ENCODE measurements at regions not wholly inside any gene's neighbourhood (a gene's known extent, or its start where the extent isn't known, plus 50 kb on each side); places are given as distances from the start of the nearest gene placed in this dataset.

GRCh38 chr11:122265981-122266380 is 150.0 kb upstream of the BLID start:
- no peaks in the 10 kb centered on the region for H3K4me1 Mint-ChIP-seq (ENCODE audit: low read depth)
- CTCF ChIA-PET = no interaction called here
- DNase-seq = no peak
- intact Hi-C loops (cut with micrococcal nuclease) = no loop called here
- H3K27me3 Mint-ChIP-seq (ENCODE audit: low read depth) = peaks cover 9% of the 10 kb centered on the region
- no peak overlapping the region for H3K4me3 Mint-ChIP-seq
- no peaks in the 10 kb centered on the region for H3K36me3 Mint-ChIP-seq (ENCODE audit: low read depth)
- no peak overlapping the region for H3K27ac Mint-ChIP-seq
- H3K9me3 Mint-ChIP-seq = peaks cover 1% of the 10 kb centered on the region

GRCh38 chr11:122264121-122264520 is 148.1 kb upstream of the BLID start:
- H3K36me3 Mint-ChIP-seq (ENCODE audit: low read depth) = no peaks in the 10 kb centered on the region
- no peak overlapping the region for H3K27ac Mint-ChIP-seq
- peaks cover 1% of the 10 kb centered on the region for H3K9me3 Mint-ChIP-seq
- intact Hi-C loops (cut with micrococcal nuclease) = no loop called here
- no peak for DNase-seq
- no peaks in the 10 kb centered on the region for H3K4me1 Mint-ChIP-seq (ENCODE audit: low read depth)
- CTCF ChIA-PET = interaction anchor here (1.1 kb wide), 1 partner anchor 9 kb away, joined by 3 read pairs; no protein-coding TSS in a partner anchor
- H3K4me3 Mint-ChIP-seq = no peak overlapping the region
- H3K27me3 Mint-ChIP-seq (ENCODE audit: low read depth) = peaks cover 8% of the 10 kb centered on the region

- H3K27me3 Mint-ChIP-seq (ENCODE audit: low read depth) = no peaks in the 10 kb centered on the region
- H3K27ac Mint-ChIP-seq = no peak overlapping the region
- peaks cover 1% of the 10 kb centered on the region for H3K9me3 Mint-ChIP-seq
- no peak for DNase-seq
- CTCF ChIA-PET = no interaction called here
- intact Hi-C loops (cut with micrococcal nuclease) = no loop called here
- H3K36me3 Mint-ChIP-seq (ENCODE audit: low read depth) = no peaks in the 10 kb centered on the region
- H3K4me3 Mint-ChIP-seq = no peak overlapping the region
- H3K4me1 Mint-ChIP-seq (ENCODE audit: low read depth) = no peaks in the 10 kb centered on the region
These were observed 145.5 kb upstream of the BLID start for GRCh38 chr11:122261546-122261945.

GRCh38 chr11:122259195-122259821 is 143.3 kb upstream of the BLID start:
- CTCF ChIA-PET = no interaction called here
- H3K36me3 Mint-ChIP-seq (ENCODE audit: low read depth) = no peaks in the 10 kb centered on the region
- no peaks in the 10 kb centered on the region for H3K27me3 Mint-ChIP-seq (ENCODE audit: low read depth)

GRCh38 chr11:122258446-122259194 is 142.6 kb upstream of the BLID start:
- Mint-ChIP-seq H3K4me1 (ENCODE audit: low read depth) (no peaks in the 10 kb centered on the region), H3K9me3 (peaks cover 1% of the 10 kb centered on the region), H3K4me3 (no peak overlapping the region), H3K36me3 (ENCODE audit: low read depth) (no peaks in the 10 kb centered on the region), H3K27ac (no peak overlapping the region), H3K27me3 (ENCODE audit: low read depth) (no peaks in the 10 kb centered on the region)
- intact Hi-C loops (cut with micrococcal nuclease) = no loop called here
- no peak for DNase-seq
- CTCF ChIA-PET = no interaction called here

More at GRCh38 chr11:122259195-122259821, 143.3 kb upstream of the BLID start:
- no peak overlapping the region for H3K4me3 Mint-ChIP-seq
- intact Hi-C loops (cut with micrococcal nuclease) = no loop called here
- H3K9me3 Mint-ChIP-seq = peaks cover 1% of the 10 kb centered on the region
- H3K27ac Mint-ChIP-seq = no peak overlapping the region
- H3K4me1 Mint-ChIP-seq (ENCODE audit: low read depth) = no peaks in the 10 kb centered on the region
- DNase-seq = no peak

- intact Hi-C loops (cut with micrococcal nuclease) = no loop called here
- CTCF ChIA-PET = interaction anchor here (0.6 kb wide), 1 partner anchor 300 kb away, joined by 4 read pairs; no protein-coding TSS in a partner anchor
- Mint-ChIP-seq H3K9me3 (no peaks in the 10 kb centered on the region), H3K27me3 (ENCODE audit: low read depth) (no peaks in the 10 kb centered on the region), H3K27ac (no peak overlapping the region), H3K36me3 (ENCODE audit: low read depth) (no peaks in the 10 kb centered on the region), H3K4me1 (ENCODE audit: low read depth) (no peaks in the 10 kb centered on the region), H3K4me3 (no peak overlapping the region)
- no peak for DNase-seq
These were observed 137.7 kb upstream of the BLID start for GRCh38 chr11:122253589-122254231.

- CTCF ChIA-PET = no interaction called here
- no peaks in the 10 kb centered on the region for H3K9me3 Mint-ChIP-seq
- H3K27ac Mint-ChIP-seq = no peak overlapping the region
- no peak for DNase-seq
- H3K4me1 Mint-ChIP-seq (ENCODE audit: low read depth) = no peaks in the 10 kb centered on the region
- H3K4me3 Mint-ChIP-seq = no peak overlapping the region
- H3K27me3 Mint-ChIP-seq (ENCODE audit: low read depth) = no peaks in the 10 kb centered on the region
- no peaks in the 10 kb centered on the region for H3K36me3 Mint-ChIP-seq (ENCODE audit: low read depth)
- intact Hi-C loops (cut with micrococcal nuclease) = no loop called here
These were observed 132.9 kb upstream of the BLID start for GRCh38 chr11:122248939-122249338.

- CTCF ChIA-PET = no interaction called here
- Mint-ChIP-seq H3K4me3 (no peak overlapping the region), H3K4me1 (ENCODE audit: low read depth) (no peaks in the 10 kb centered on the region), H3K27ac (no peak overlapping the region), H3K27me3 (ENCODE audit: low read depth) (no peaks in the 10 kb centered on the region), H3K9me3 (no peaks in the 10 kb centered on the region), H3K36me3 (ENCODE audit: low read depth) (no peaks in the 10 kb centered on the region)
- intact Hi-C loops (cut with micrococcal nuclease) = no loop called here
- no peak for DNase-seq
These were observed 132.1 kb upstream of the BLID start for GRCh38 chr11:122248131-122248530.

- Mint-ChIP-seq H3K27me3 (ENCODE audit: low read depth) (no peaks in the 10 kb centered on the region), H3K9me3 (no peaks in the 10 kb centered on the region), H3K4me3 (no peak overlapping the region), H3K4me1 (ENCODE audit: low read depth) (no peaks in the 10 kb centered on the region), H3K27ac (no peak overlapping the region), H3K36me3 (ENCODE audit: low read depth) (no peaks in the 10 kb centered on the region)
- intact Hi-C loops (cut with micrococcal nuclease) = no loop called here
- CTCF ChIA-PET = no interaction called here
- DNase-seq = no peak
These were observed 130.9 kb upstream of the BLID start for GRCh38 chr11:122246874-122247273.

- H3K9me3 Mint-ChIP-seq = no peaks in the 10 kb centered on the region
- no peak for DNase-seq
- intact Hi-C loops (cut with micrococcal nuclease) = no loop called here
- H3K4me3 Mint-ChIP-seq = no peak overlapping the region
- no peaks in the 10 kb centered on the region for H3K36me3 Mint-ChIP-seq (ENCODE audit: low read depth)
- H3K27me3 Mint-ChIP-seq (ENCODE audit: low read depth) = peaks cover 2% of the 10 kb centered on the region
- H3K4me1 Mint-ChIP-seq (ENCODE audit: low read depth) = no peaks in the 10 kb centered on the region
- no peak overlapping the region for H3K27ac Mint-ChIP-seq
- CTCF ChIA-PET = no interaction called here
These were observed 126.7 kb upstream of the BLID start for GRCh38 chr11:122242731-122243130.

- Mint-ChIP-seq H3K27me3 (ENCODE audit: low read depth) (peaks cover 2% of the 10 kb centered on the region), H3K9me3 (no peaks in the 10 kb centered on the region), H3K4me3 (no peak overlapping the region), H3K36me3 (ENCODE audit: low read depth) (no peaks in the 10 kb centered on the region), H3K4me1 (ENCODE audit: low read depth) (no peaks in the 10 kb centered on the region), H3K27ac (no peak overlapping the region)
- intact Hi-C loops (cut with micrococcal nuclease) = no loop called here
- CTCF ChIA-PET = no interaction called here
- no peak for DNase-seq
These were observed 125.6 kb upstream of the BLID start for GRCh38 chr11:122241566-122241965.

GRCh38 chr11:122240638-122241037 is 124.6 kb upstream of the BLID start:
- Mint-ChIP-seq H3K9me3 (no peaks in the 10 kb centered on the region), H3K4me1 (ENCODE audit: low read depth) (no peaks in the 10 kb centered on the region), H3K4me3 (no peak overlapping the region), H3K36me3 (ENCODE audit: low read depth) (no peaks in the 10 kb centered on the region), H3K27ac (no peak overlapping the region), H3K27me3 (ENCODE audit: low read depth) (peaks cover 2% of the 10 kb centered on the region)
- intact Hi-C loops (cut with micrococcal nuclease) = no loop called here
- CTCF ChIA-PET = no interaction called here
- DNase-seq = no peak

GRCh38 chr11:122235615-122236014 is 119.6 kb upstream of the BLID start:
- Mint-ChIP-seq H3K4me3 (no peak overlapping the region), H3K9me3 (no peaks in the 10 kb centered on the region), H3K4me1 (ENCODE audit: low read depth) (no peaks in the 10 kb centered on the region), H3K27ac (no peak overlapping the region), H3K27me3 (ENCODE audit: low read depth) (peaks cover 2% of the 10 kb centered on the region), H3K36me3 (ENCODE audit: low read depth) (no peaks in the 10 kb centered on the region)
- intact Hi-C loops (cut with micrococcal nuclease) = no loop called here
- DNase-seq = no peak
- CTCF ChIA-PET = interaction anchor here (1.1 kb wide), 1 partner anchor 20 kb away, joined by 3 read pairs; no protein-coding TSS in a partner anchor

Measured in activated naive CD4-positive, alpha-beta T cell treated with anti-CD3 and anti-CD28 coated beads for 36 hours (primary cell).